Endothelial cell of umbilical vein (primary cell): ENCODE measurements at regions not wholly inside any gene's neighbourhood (a gene's known extent, or its start where the extent isn't known, plus 50 kb on each side); places are given as distances from the start of the nearest gene placed in this dataset.

Experiments used
- BruUV-seq: library from RNA; stranded (reverse); fragments of 400-500 nt; replicated peaks from 2 replicates; lab custom pipeline; 2021; lab: Mats Ljungman, UMichigan
- CTCF ChIA-PET: fragments of 300-600, 350-600 bp; sonication (Branson Sonifier 250); formaldehyde crosslinking; loops from one replicate; lab custom pipeline; 2021; ENCODE audit warnings: antibody characterized with exemption, inconsistent platforms; lab: Charles Lee
- POLR2A ChIA-PET: fragments of 300-600, 350-600 bp; sonication (Branson Sonifier 250); formaldehyde crosslinking; loops from one replicate; lab custom pipeline; 2021; ENCODE audit warnings: antibody characterized with exemption, inconsistent platforms; lab: Charles Lee
- DNase-seq: peaks from one replicate; pipeline ENCODE4 v3.0.0-alpha.2; 2011; ENCODE audit warnings: low read depth, low spot score
- FAIRE-seq: peaks from 2 replicates; lab custom pipeline; 2011; peaks lifted over from hg19 to GRCh38; lab: Jason Lieb, UNC
- H2AFZ ChIP-seq: 2 replicates; pipeline ENCODE4 v1.6.0; 2012; ENCODE audit warnings: low read depth, low read length, control low read depth, inconsistent platforms
- H3K27ac ChIP-seq: 2 replicates; pipeline ENCODE4 v1.5.1; 2011; ENCODE audit warnings: low read depth, mild to moderate bottlenecking, control low read depth, low read length, moderate library complexity; ENCODE audit not compliant: insufficient read depth
- H3K27me3 ChIP-seq, 2 experiments: 2 replicates each; pipeline versions ENCODE4 v1.6.0 to v1.6.1; 2011; ENCODE audit warnings: low read length in 2 of 2, mixed read lengths in 1 of 2; ENCODE audit not compliant: control insufficient read depth in 2 of 2, insufficient read depth in 2 of 2
- H3K36me3 ChIP-seq, 2 experiments: 2 replicates in 1 of 2; 3 replicates in 1 of 2; pipeline ENCODE4 v1.5.1; 2011; ENCODE audit warnings: low read length in 2 of 2, mild to moderate bottlenecking in 1 of 2, moderate library complexity in 1 of 2; ENCODE audit not compliant: control insufficient read depth in 2 of 2, insufficient read depth in 2 of 2; ENCODE audit errors: extremely low read depth in 1 of 2
- H3K4me1 ChIP-seq: 3 replicates; pipeline ENCODE4 v1.5.1; 2011; ENCODE audit warnings: mild to moderate bottlenecking, low read length; ENCODE audit not compliant: control insufficient read depth, insufficient read depth; ENCODE audit errors: extremely low read depth
- H3K4me2 ChIP-seq: 2 replicates; pipeline ENCODE4 v1.6.1; 2011; ENCODE audit warnings: low read length, control low read depth, mixed read lengths; ENCODE audit not compliant: insufficient read depth
- H3K4me3 ChIP-seq, 3 experiments: fragments of 200-600 bp in 1 of 3; sonication (generic), shearing (Covaris generic) in 1 of 3; replicated peaks in 1 of 3; 2 replicates each; pipeline ENCODE4 v1.5.1; 2011 to 2016; ENCODE audit warnings: control low read depth in 3 of 3, low read length in 3 of 3, mild to moderate bottlenecking in 2 of 3, inconsistent platforms in 1 of 3, low read depth in 1 of 3, moderate library complexity in 1 of 3; ENCODE audit not compliant: insufficient read depth in 1 of 3
- H3K79me2 ChIP-seq: 2 replicates; pipeline ENCODE4 v1.6.0; 2012; ENCODE audit warnings: low read length, inconsistent platforms; ENCODE audit not compliant: control insufficient read depth, insufficient read depth
- H3K9ac ChIP-seq: replicated peaks from 2 replicates; pipeline ENCODE3; 2011; ENCODE audit warnings: low read length, control low read depth; ENCODE audit not compliant: insufficient read depth; ENCODE audit errors: extremely low read depth
- H3K9me1 ChIP-seq: replicated peaks from 3 replicates; pipeline ENCODE4 v1.6.0; 2011; ENCODE audit warnings: mild to moderate bottlenecking, low read length; ENCODE audit not compliant: control insufficient read depth, insufficient read depth; ENCODE audit errors: extremely low read depth
- H3K9me3 ChIP-seq: replicated peaks from 2 replicates; pipeline ENCODE4 v1.5.1; 2012; ENCODE audit warnings: low read length, inconsistent platforms; ENCODE audit not compliant: control insufficient read depth, insufficient read depth
- H4K20me1 ChIP-seq: replicated peaks from 2 replicates; pipeline ENCODE3; 2011; ENCODE audit warnings: mild to moderate bottlenecking, low read length; ENCODE audit not compliant: control insufficient read depth, insufficient read depth; ENCODE audit errors: extremely low read depth
- CTCF ChIP-seq, 2 donors: IDR thresholded peaks; 1 replicate in 1 of 2; 2 replicates in 1 of 2; pipeline ENCODE4 v1.5.1; 2011; ENCODE audit warnings: low read length in 2 of 2, mild to moderate bottlenecking in 2 of 2, moderate library complexity in 2 of 2, control low read depth in 1 of 2, inconsistent platforms in 1 of 2, low read depth in 1 of 2; ENCODE audit not compliant: insufficient read depth in 1 of 2; ENCODE audit errors: extremely low read depth in 1 of 2
- EZH2 ChIP-seq: IDR thresholded peaks from 2 replicates; pipeline ENCODE4 v1.6.1; 2012; ENCODE audit warnings: borderline replicate concordance, low read depth, mild to moderate bottlenecking, moderate library complexity, low read length, inconsistent platforms; ENCODE audit not compliant: severe bottlenecking
- FOS ChIP-seq: IDR thresholded peaks from 2 replicates; pipeline ENCODE4 v1.6.1; 2011; ENCODE audit warnings: mild to moderate bottlenecking, low read length, moderate library complexity, borderline replicate concordance; ENCODE audit not compliant: insufficient read depth
- GATA2 ChIP-seq: IDR thresholded peaks from 2 replicates; pipeline ENCODE4 v1.7.0; 2011; ENCODE audit warnings: low read depth, mild to moderate bottlenecking, moderate library complexity, mixed read lengths, low read length; ENCODE audit not compliant: insufficient read length, insufficient read depth
- JUN ChIP-seq: IDR thresholded peaks from 2 replicates; pipeline ENCODE4 v1.6.1; 2011; ENCODE audit warnings: borderline replicate concordance, low read depth; ENCODE audit not compliant: insufficient read length, insufficient read depth
- MAX ChIP-seq: IDR thresholded peaks from 2 replicates; pipeline ENCODE4 v1.6.1; 2011; ENCODE audit not compliant: insufficient read depth, insufficient read length
- MYC ChIP-seq: IDR thresholded peaks from one replicate; pipeline ENCODE4 v1.6.1; 2011; ENCODE audit warnings: mild to moderate bottlenecking, low read depth, low read length
- POLR2A ChIP-seq: IDR thresholded peaks from 2 replicates; pipeline ENCODE4 v1.6.1; 2012; ENCODE audit warnings: low read depth, mild to moderate bottlenecking, control low read depth, low read length
- POLR2AphosphoS5 ChIP-seq: IDR thresholded peaks from 2 replicates; pipeline ENCODE4 v1.6.1; 2012; ENCODE audit warnings: low read depth, mild to moderate bottlenecking, control low read depth, low read length, moderate library complexity; ENCODE audit not compliant: insufficient read depth
- dilution Hi-C: fragments of 300-500 bp; cut with MboI; formaldehyde crosslinking; loops from one replicate; pipeline ENCODE4 v1.15.0; 2019; ENCODE audit warnings: low sequenced_read_pairs; ENCODE audit not compliant: extremely low pct_ligation_motif_present
- intact Hi-C: fragments of 100-400 bp; cut with micrococcal nuclease; formaldehyde crosslinking; loops from one replicate; pipeline ENCODE4 v1.10.0; 2022

- dilution Hi-C loops = no loop called here
- Histone ChIP-seq H3K9me3 (no peaks in the 10 kb centered on the region), H3K4me2 (no peak overlapping the region), H3K36me3 (no peaks in the 10 kb centered on the region), H3K9me1 (no peaks in the 10 kb centered on the region), H3K4me1 (no peaks in the 10 kb centered on the region), H3K27me3 (no peaks in the 10 kb centered on the region), H3K79me2 (no peaks in the 10 kb centered on the region), H2AFZ (no peak overlapping the region), H4K20me1 (no peaks in the 10 kb centered on the region), H3K4me3 (no peak overlapping the region), H3K27ac (no peak overlapping the region), H3K9ac (no peak overlapping the region)
- POLR2A ChIA-PET = no interaction called here
- BruUV-seq = no TSS peak
- no peak for DNase-seq
- TF ChIP-seq JUN (no peak), GATA2 (no peak), FOS (no peak), POLR2AphosphoS5 (no peak), POLR2A (no peak), CTCF (IDR thresholded peaks at IDR 0.05; ENCODE audit: extremely low read depth in 1 of 2, insufficient read depth in 1 of 2, low read depth in 1 of 2, low read length in 2 of 2) (no peak), MYC (no peak), MAX (no peak), EZH2 (no peak)
- FAIRE-seq = no peak
- intact Hi-C loops = no loop called here
- CTCF ChIA-PET = no interaction called here
Observed at GRCh38 chr6:14644381-14644780, 526.8 kb downstream of the CD83 start.
